ENCODE measurements at regions not wholly inside any gene's neighbourhood (a gene's known extent, or its start where the extent isn't known, plus 50 kb on each side); places are given as distances from the start of the nearest gene placed in this dataset.

DNA sequence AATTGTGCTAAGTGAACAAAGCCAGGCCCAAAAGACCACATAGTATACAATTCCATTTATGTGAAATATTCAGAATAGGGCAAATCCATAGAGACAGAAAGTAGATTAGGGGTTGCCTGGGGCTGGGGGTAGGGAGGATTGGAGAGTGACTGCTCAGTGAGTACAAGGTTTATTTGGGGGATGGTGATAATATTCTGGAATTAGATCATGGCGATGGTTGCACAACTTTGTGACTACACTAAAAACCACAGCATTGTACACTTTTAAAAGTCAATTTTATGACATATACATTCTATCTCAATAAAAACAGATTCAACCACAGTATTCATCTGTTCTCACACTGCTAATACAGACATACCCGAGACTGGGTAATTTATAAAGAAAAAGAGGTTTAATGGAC is 68.7 kb upstream of the MAP1LC3B2 start:
- 100% methylated on average over 1 of the region's 2 CpGs for WGBS (ENCODE audit: insufficient coverage, low lambda C conversion rate)

GRCh38 chr12:116492703-116493324 is 66.4 kb upstream of the MAP1LC3B2 start:
- Histone ChIP-seq H3K36me3 (ENCODE audit: control insufficient read depth, insufficient read depth, low read length) (no peaks in the 10 kb centered on the region), H3K27ac (ENCODE audit: low read length) (no peak overlapping the region), H3K4me3 (ENCODE audit: low read length) (no peak overlapping the region), H3K27me3 (ENCODE audit: control insufficient read depth, insufficient read depth, low read length) (no peaks in the 10 kb centered on the region), H3K4me1 (ENCODE audit: control insufficient read depth, insufficient read depth, low read length) (no peaks in the 10 kb centered on the region), H3K9me3 (ENCODE audit: control insufficient read depth, low read depth, low read length) (peaks cover 3% of the 10 kb centered on the region)
- WGBS (ENCODE audit: insufficient coverage, low lambda C conversion rate) = 100% methylated on average over 1 of the region's 8 CpGs
- no peak for DNase-seq

More for the DNA sequence above, 68.7 kb upstream of the MAP1LC3B2 start:
- Histone ChIP-seq H3K9me3 (ENCODE audit: control insufficient read depth, low read depth, low read length) (peaks cover 3% of the 10 kb centered on the region), H3K4me3 (ENCODE audit: low read length) (no peak overlapping the region), H3K36me3 (ENCODE audit: control insufficient read depth, insufficient read depth, low read length) (no peaks in the 10 kb centered on the region), H3K27ac (ENCODE audit: low read length) (no peak overlapping the region), H3K4me1 (ENCODE audit: control insufficient read depth, insufficient read depth, low read length) (no peaks in the 10 kb centered on the region), H3K27me3 (ENCODE audit: control insufficient read depth, insufficient read depth, low read length) (no peaks in the 10 kb centered on the region)
- DNase-seq = no peak

DNA sequence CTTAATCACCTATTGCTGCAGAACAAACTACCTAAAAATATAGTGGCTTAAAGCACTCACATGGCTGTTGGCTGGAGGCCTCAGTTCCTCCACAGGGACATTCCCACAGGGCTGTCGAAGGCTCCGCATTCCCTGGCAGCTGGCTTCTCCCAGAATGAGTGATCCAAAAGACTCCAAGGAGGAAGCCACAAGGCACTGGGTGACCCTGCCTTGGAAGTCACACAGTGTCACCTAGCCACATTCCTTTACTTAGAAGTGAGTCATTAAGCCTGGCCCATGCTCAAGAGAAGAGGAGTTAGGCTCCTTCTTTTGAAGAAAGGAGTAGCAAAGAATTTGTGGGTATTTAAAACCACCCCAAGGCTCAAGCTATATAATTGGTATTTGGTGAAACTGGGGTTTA is 63.9 kb upstream of the MAP1LC3B2 start:
- no peaks in the 10 kb centered on the region for H3K27me3 ChIP-seq (ENCODE audit: control insufficient read depth, insufficient read depth, low read length)
- H3K9me3 ChIP-seq (ENCODE audit: control insufficient read depth, low read depth, low read length) = no peaks in the 10 kb centered on the region
- no peaks in the 10 kb centered on the region for H3K36me3 ChIP-seq (ENCODE audit: control insufficient read depth, insufficient read depth, low read length)
- no CpG with 5 or more reads among the region's 2 CpGs for WGBS (ENCODE audit: insufficient coverage, low lambda C conversion rate)
- DNase-seq = no peak
- H3K27ac ChIP-seq (ENCODE audit: low read length) = no peak overlapping the region
- no peak overlapping the region for H3K4me3 ChIP-seq (ENCODE audit: low read length)
- no peaks in the 10 kb centered on the region for H3K4me1 ChIP-seq (ENCODE audit: control insufficient read depth, insufficient read depth, low read length)

GRCh38 chr12:116497051-116497591 is 62.1 kb upstream of the MAP1LC3B2 start:
- Histone ChIP-seq H3K36me3 (ENCODE audit: control insufficient read depth, insufficient read depth, low read length) (no peaks in the 10 kb centered on the region), H3K9me3 (ENCODE audit: control insufficient read depth, low read depth, low read length) (no peaks in the 10 kb centered on the region), H3K4me1 (ENCODE audit: control insufficient read depth, insufficient read depth, low read length) (no peaks in the 10 kb centered on the region), H3K27ac (ENCODE audit: low read length) (no peak overlapping the region), H3K4me3 (ENCODE audit: low read length) (no peak overlapping the region), H3K27me3 (ENCODE audit: control insufficient read depth, insufficient read depth, low read length) (no peaks in the 10 kb centered on the region)
- DNase-seq = no peak
- no CpG with 5 or more reads among the region's 15 CpGs for WGBS (ENCODE audit: insufficient coverage, low lambda C conversion rate)

- no peaks in the 10 kb centered on the region for H3K27me3 ChIP-seq (ENCODE audit: control insufficient read depth, insufficient read depth, low read length)
- no peak overlapping the region for H3K27ac ChIP-seq (ENCODE audit: low read length)
- WGBS (ENCODE audit: insufficient coverage, low lambda C conversion rate) = 63% methylated on average over 1 of the region's 1 CpG
- no peaks in the 10 kb centered on the region for H3K9me3 ChIP-seq (ENCODE audit: control insufficient read depth, low read depth, low read length)
- no peak for DNase-seq
- no peaks in the 10 kb centered on the region for H3K4me1 ChIP-seq (ENCODE audit: control insufficient read depth, insufficient read depth, low read length)
- H3K4me3 ChIP-seq (ENCODE audit: low read length) = no peak overlapping the region
- H3K36me3 ChIP-seq (ENCODE audit: control insufficient read depth, insufficient read depth, low read length) = no peaks in the 10 kb centered on the region
These were observed 60.7 kb upstream of the MAP1LC3B2 start for GRCh38 chr12:116498471-116498870.

GRCh38 chr12:116502141-116502725 is 56.9 kb upstream of the MAP1LC3B2 start:
- WGBS (ENCODE audit: insufficient coverage, low lambda C conversion rate) = no CpG with 5 or more reads among the region's 14 CpGs
- Histone ChIP-seq H3K27ac (ENCODE audit: low read length) (no peak overlapping the region), H3K27me3 (ENCODE audit: control insufficient read depth, insufficient read depth, low read length) (no peaks in the 10 kb centered on the region)

GRCh38 chr12:116502989-116503496 is 56.1 kb upstream of the MAP1LC3B2 start:
- Histone ChIP-seq H3K27ac (ENCODE audit: low read length) (no peak overlapping the region), H3K4me3 (ENCODE audit: low read length) (no peak overlapping the region), H3K9me3 (ENCODE audit: control insufficient read depth, low read depth, low read length) (no peaks in the 10 kb centered on the region), H3K36me3 (ENCODE audit: control insufficient read depth, insufficient read depth, low read length) (no peaks in the 10 kb centered on the region), H3K4me1 (ENCODE audit: control insufficient read depth, insufficient read depth, low read length) (peaks cover 3% of the 10 kb centered on the region), H3K27me3 (ENCODE audit: control insufficient read depth, insufficient read depth, low read length) (no peaks in the 10 kb centered on the region)
- no CpG with 5 or more reads among the region's 9 CpGs for WGBS (ENCODE audit: insufficient coverage, low lambda C conversion rate)
- DNase-seq = peak; percentile 23 to 68

More at GRCh38 chr12:116502141-116502725, 56.9 kb upstream of the MAP1LC3B2 start:
- Histone ChIP-seq H3K4me1 (ENCODE audit: control insufficient read depth, insufficient read depth, low read length) (no peaks in the 10 kb centered on the region), H3K4me3 (ENCODE audit: low read length) (no peak overlapping the region), H3K9me3 (ENCODE audit: control insufficient read depth, low read depth, low read length) (no peaks in the 10 kb centered on the region), H3K36me3 (ENCODE audit: control insufficient read depth, insufficient read depth, low read length) (no peaks in the 10 kb centered on the region)
- no peak for DNase-seq

DNA sequence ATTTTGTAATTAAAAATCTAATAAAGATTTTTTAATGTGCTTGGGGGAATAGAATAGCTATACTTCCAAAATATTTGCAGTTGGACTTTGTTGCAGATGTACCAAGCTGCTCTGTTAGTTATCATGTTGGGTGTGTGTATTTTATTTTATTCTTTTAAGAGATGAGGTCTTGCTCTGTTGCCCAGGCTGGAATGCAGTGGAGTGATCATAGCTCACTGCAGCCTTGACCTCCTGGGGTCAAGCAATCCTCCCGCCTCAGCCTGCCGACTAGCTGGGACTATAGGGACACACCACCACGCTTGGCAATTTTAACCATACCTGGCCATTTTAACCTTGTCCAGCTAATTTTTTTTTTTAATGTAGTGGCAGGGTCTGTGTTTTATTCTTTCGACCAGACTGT is 54.7 kb upstream of the MAP1LC3B2 start:
- Histone ChIP-seq H3K4me3 (ENCODE audit: low read length) (no peak overlapping the region), H3K9me3 (ENCODE audit: control insufficient read depth, low read depth, low read length) (no peaks in the 10 kb centered on the region), H3K27me3 (ENCODE audit: control insufficient read depth, insufficient read depth, low read length) (no peaks in the 10 kb centered on the region), H3K4me1 (ENCODE audit: control insufficient read depth, insufficient read depth, low read length) (peaks cover 9% of the 10 kb centered on the region), H3K27ac (ENCODE audit: low read length) (no peak overlapping the region), H3K36me3 (ENCODE audit: control insufficient read depth, insufficient read depth, low read length) (no peaks in the 10 kb centered on the region)
- DNase-seq = no peak
- WGBS (ENCODE audit: insufficient coverage, low lambda C conversion rate) = no CpG with 5 or more reads among the region's 4 CpGs

- H3K4me3 ChIP-seq (ENCODE audit: low read length) = no peak overlapping the region
- peaks cover 9% of the 10 kb centered on the region for H3K4me1 ChIP-seq (ENCODE audit: control insufficient read depth, insufficient read depth, low read length)
- H3K9me3 ChIP-seq (ENCODE audit: control insufficient read depth, low read depth, low read length) = no peaks in the 10 kb centered on the region
- H3K36me3 ChIP-seq (ENCODE audit: control insufficient read depth, insufficient read depth, low read length) = no peaks in the 10 kb centered on the region
- WGBS (ENCODE audit: insufficient coverage, low lambda C conversion rate) = no CpG with 5 or more reads among the region's 6 CpGs
- H3K27me3 ChIP-seq (ENCODE audit: control insufficient read depth, insufficient read depth, low read length) = no peaks in the 10 kb centered on the region
- DNase-seq = no peak
- H3K27ac ChIP-seq (ENCODE audit: low read length) = no peak overlapping the region
These were observed 52.5 kb upstream of the MAP1LC3B2 start for GRCh38 chr12:116506697-116507064.

GRCh38 chr12:116508145-116509121 is 50.7 kb upstream of the MAP1LC3B2 start:
- H3K36me3 ChIP-seq (ENCODE audit: control insufficient read depth, insufficient read depth, low read length) = no peaks in the 10 kb centered on the region
- DNase-seq = peak in 1 of 2 donors; percentile 53
- H3K27me3 ChIP-seq (ENCODE audit: control insufficient read depth, insufficient read depth, low read length) = no peaks in the 10 kb centered on the region
- WGBS (ENCODE audit: insufficient coverage, low lambda C conversion rate) = no CpG with 5 or more reads among the region's 60 CpGs
- peak overlapping the region; percentile 35 for H3K4me3 ChIP-seq (ENCODE audit: low read length)
- H3K4me1 ChIP-seq (ENCODE audit: control insufficient read depth, insufficient read depth, low read length) = peaks cover 9% of the 10 kb centered on the region
- no peak overlapping the region for H3K27ac ChIP-seq (ENCODE audit: low read length)
- no peaks in the 10 kb centered on the region for H3K9me3 ChIP-seq (ENCODE audit: control insufficient read depth, low read depth, low read length)

All from large intestine (tissue), 3 donors.